ENCODE measurements at regions not wholly inside any gene's neighbourhood (a gene's known extent, or its start where the extent isn't known, plus 50 kb on each side); places are given as distances from the start of the nearest gene placed in this dataset.

DNA sequence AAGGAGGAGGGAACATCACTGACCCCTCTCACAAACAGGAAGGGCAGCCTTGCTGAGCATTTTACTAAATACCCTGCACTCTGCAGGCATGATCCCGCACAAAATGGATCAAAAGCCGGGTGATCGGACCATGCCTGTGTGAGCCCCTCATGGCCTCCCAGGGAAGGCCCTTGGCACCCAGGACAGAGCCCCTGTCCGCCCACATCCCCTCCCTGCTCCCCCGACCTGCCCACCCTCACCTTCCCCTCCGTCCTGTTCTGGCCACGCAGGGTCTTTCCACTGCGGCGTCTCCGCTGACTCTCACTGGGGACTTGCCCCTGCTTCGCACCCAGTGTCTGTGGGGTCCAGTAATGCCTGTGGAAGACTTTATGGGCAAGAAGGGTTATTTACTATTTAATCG lies 105.0 kb downstream of the HMX1 start:
- H3K4me3 ChIP-seq: no peak overlapping the region
- H3K4me1 ChIP-seq (ENCODE audit: control insufficient read depth in 5 of 5, insufficient read depth in 5 of 5, low read length in 5 of 5): no peaks in the 10 kb centered on the region
- TF ChIP-seq, protein P1, sequence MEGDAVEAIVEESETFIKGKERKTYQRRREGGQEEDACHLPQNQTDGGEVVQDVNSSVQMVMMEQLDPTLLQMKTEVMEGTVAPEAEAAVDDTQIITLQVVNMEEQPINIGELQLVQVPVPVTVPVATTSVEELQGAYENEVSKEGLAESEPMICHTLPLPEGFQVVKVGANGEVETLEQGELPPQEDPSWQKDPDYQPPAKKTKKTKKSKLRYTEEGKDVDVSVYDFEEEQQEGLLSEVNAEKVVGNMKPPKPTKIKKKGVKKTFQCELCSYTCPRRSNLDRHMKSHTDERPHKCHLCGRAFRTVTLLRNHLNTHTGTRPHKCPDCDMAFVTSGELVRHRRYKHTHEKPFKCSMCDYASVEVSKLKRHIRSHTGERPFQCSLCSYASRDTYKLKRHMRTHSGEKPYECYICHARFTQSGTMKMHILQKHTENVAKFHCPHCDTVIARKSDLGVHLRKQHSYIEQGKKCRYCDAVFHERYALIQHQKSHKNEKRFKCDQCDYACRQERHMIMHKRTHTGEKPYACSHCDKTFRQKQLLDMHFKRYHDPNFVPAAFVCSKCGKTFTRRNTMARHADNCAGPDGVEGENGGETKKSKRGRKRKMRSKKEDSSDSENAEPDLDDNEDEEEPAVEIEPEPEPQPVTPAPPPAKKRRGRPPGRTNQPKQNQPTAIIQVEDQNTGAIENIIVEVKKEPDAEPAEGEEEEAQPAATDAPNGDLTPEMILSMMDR (IDR thresholded peaks at IDR 0.05; ENCODE audit: control extremely low read depth, extremely low read depth): no peak
- 81 to 93% methylated on average over 12 of the region's 12 CpGs for WGBS, 2 donors
- no peak for ATAC-seq (ENCODE audit: insufficient read depth, low FRiP score)
- no peaks in the 10 kb centered on the region for H3K27me3 ChIP-seq (ENCODE audit: control insufficient read depth in 3 of 3, insufficient read depth in 3 of 3, low read length in 2 of 3)
- no peaks in the 10 kb centered on the region for H3K9me3 ChIP-seq (ENCODE audit: control insufficient read depth in 4 of 4, insufficient read depth in 3 of 4, low read length in 3 of 4)
- H3K9ac ChIP-seq (ENCODE audit: insufficient read depth in 1 of 2, low read length in 2 of 2): no peak overlapping the region
- no peak overlapping the region for H3K27ac ChIP-seq (ENCODE audit: low read depth in 1 of 2, low read length in 1 of 2)
- no peak for DNase-seq
- no peaks in the 10 kb centered on the region for H3K36me3 ChIP-seq (ENCODE audit: control insufficient read depth in 4 of 4, insufficient read depth in 4 of 4, low read length in 4 of 4)

GRCh38 chr4:8765631-8766590 lies 105.7 kb downstream of the HMX1 start:
- Histone ChIP-seq H3K4me1 (ENCODE audit: control insufficient read depth in 5 of 5, insufficient read depth in 5 of 5, low read length in 5 of 5) (no peaks in the 10 kb centered on the region), H3K27ac (ENCODE audit: low read depth in 1 of 2, low read length in 1 of 2) (no peak overlapping the region), H3K36me3 (ENCODE audit: control insufficient read depth in 4 of 4, insufficient read depth in 4 of 4, low read length in 4 of 4) (no peaks in the 10 kb centered on the region), H3K27me3 (ENCODE audit: control insufficient read depth in 3 of 3, insufficient read depth in 3 of 3, low read length in 2 of 3) (no peaks in the 10 kb centered on the region), H3K9me3 (ENCODE audit: control insufficient read depth in 4 of 4, insufficient read depth in 3 of 4, low read length in 3 of 4) (no peaks in the 10 kb centered on the region), H3K9ac (ENCODE audit: insufficient read depth in 1 of 2, low read length in 2 of 2) (no peak overlapping the region), H3K4me3 (no peak overlapping the region)
- ATAC-seq (ENCODE audit: insufficient read depth, low FRiP score) (no peak), DNase-seq (no peak)
- WGBS, 2 donors: 81 to 89% methylated on average over 19 of the region's 19 CpGs
- TF ChIP-seq, protein P1 (IDR thresholded peaks at IDR 0.05; ENCODE audit: control extremely low read depth, extremely low read depth): no peak

GRCh38 chr4:8765084-8765483 lies 106.6 kb downstream of the HMX1 start:
- Histone ChIP-seq H3K27me3 (ENCODE audit: control insufficient read depth in 3 of 3, insufficient read depth in 3 of 3, low read length in 2 of 3) (no peaks in the 10 kb centered on the region), H3K4me1 (ENCODE audit: control insufficient read depth in 5 of 5, insufficient read depth in 5 of 5, low read length in 5 of 5) (no peaks in the 10 kb centered on the region), H3K9ac (ENCODE audit: insufficient read depth in 1 of 2, low read length in 2 of 2) (no peak overlapping the region), H3K9me3 (ENCODE audit: control insufficient read depth in 4 of 4, insufficient read depth in 3 of 4, low read length in 3 of 4) (peaks cover 0 to 2% (median 0%) of the 10 kb centered on the region in 4 donors), H3K27ac (ENCODE audit: low read depth in 1 of 2, low read length in 1 of 2) (no peak overlapping the region), H3K36me3 (ENCODE audit: control insufficient read depth in 4 of 4, insufficient read depth in 4 of 4, low read length in 4 of 4) (no peaks in the 10 kb centered on the region), H3K4me3 (no peak overlapping the region)
- no peak for ATAC-seq (ENCODE audit: insufficient read depth, low FRiP score)
- WGBS, 2 donors: 74 to 83% methylated on average over 11 of the region's 11 CpGs
- TF ChIP-seq, protein P1 (IDR thresholded peaks at IDR 0.05; ENCODE audit: control extremely low read depth, extremely low read depth): no peak
- no peak for DNase-seq

Measured in lung (tissue), 11 donors.